Osteoblast (primary cell): ENCODE measurements at regions not wholly inside any gene's neighbourhood (a gene's known extent, or its start where the extent isn't known, plus 50 kb on each side); places are given as distances from the start of the nearest gene placed in this dataset.
A peak's percentile ranks its signal among the peaks of the same experiment; 100 is the strongest.

Source experiments
- DNase-seq: peaks from one replicate; pipeline ENCODE4 v3.0.0; 2011; ENCODE audit warnings: low spot score, mixed read lengths; ENCODE audit not compliant: insufficient read length; ENCODE audit errors: missing footprints
- H2AFZ ChIP-seq: 2 replicates; pipeline ENCODE4 v1.6.0; 2011; ENCODE audit warnings: mild to moderate bottlenecking, low read length
- H3K27ac ChIP-seq: 2 replicates; pipeline ENCODE4 v1.5.1; 2011; ENCODE audit warnings: mild to moderate bottlenecking, low read depth, low read length, moderate library complexity
- H3K27me3 ChIP-seq: 2 replicates; pipeline ENCODE4 v1.6.0; 2012; ENCODE audit warnings: mild to moderate bottlenecking, control low read depth, inconsistent platforms, low read length, moderate library complexity; ENCODE audit not compliant: insufficient read depth
- H3K36me3 ChIP-seq: 2 replicates; pipeline ENCODE4 v1.5.1; 2011; ENCODE audit warnings: mild to moderate bottlenecking, low read length, control low read depth, moderate library complexity; ENCODE audit not compliant: insufficient read depth
- H3K4me1 ChIP-seq: 2 replicates; pipeline ENCODE4 v1.5.1; 2011; ENCODE audit warnings: mild to moderate bottlenecking, low read length, control low read depth, moderate library complexity; ENCODE audit not compliant: insufficient read depth
- H3K4me2 ChIP-seq: 2 replicates; pipeline ENCODE4 v1.6.0; 2011; ENCODE audit warnings: mild to moderate bottlenecking, low read length; ENCODE audit not compliant: insufficient read depth
- H3K4me3 ChIP-seq: fragments of 200-600 bp; sonication (generic); 3 replicates; pipeline ENCODE4 v1.5.1; 2012; ENCODE audit warnings: mild to moderate bottlenecking, low read length, inconsistent platforms; ENCODE audit not compliant: insufficient read depth
- H3K79me2 ChIP-seq: 2 replicates; pipeline ENCODE4 v1.6.0; 2012; ENCODE audit warnings: mild to moderate bottlenecking, low read length, control low read depth, inconsistent platforms; ENCODE audit not compliant: insufficient read depth
- H3K9me3 ChIP-seq: 2 replicates; pipeline ENCODE4 v1.5.1; 2011; ENCODE audit warnings: low read depth, low read length, control low read depth
- H4K20me1 ChIP-seq: 2 replicates; pipeline ENCODE4 v1.6.0; 2012; ENCODE audit warnings: mild to moderate bottlenecking, low read length, control low read depth; ENCODE audit not compliant: insufficient read depth
- CTCF ChIP-seq: IDR thresholded peaks from 2 replicates; pipeline ENCODE4 v1.5.1; 2011; ENCODE audit warnings: mild to moderate bottlenecking, low read depth, low read length, moderate library complexity; ENCODE audit errors: extremely low read depth

- Histone ChIP-seq H3K79me2 (no peaks in the 10 kb centered on the region), H3K27ac (no peak overlapping the region), H4K20me1 (no peaks in the 10 kb centered on the region), H3K4me3 (no peak overlapping the region), H3K9me3 (no peaks in the 10 kb centered on the region), H3K36me3 (no peaks in the 10 kb centered on the region), H3K4me2 (no peak overlapping the region), H3K4me1 (peaks cover 11% of the 10 kb centered on the region), H2AFZ (no peak overlapping the region), H3K27me3 (no peaks in the 10 kb centered on the region)
- TF ChIP-seq CTCF: no peak
- no peak for DNase-seq
Measured at GRCh38 chr11:27196203-27196897, 155.7 kb downstream of the BBOX1 start.

GRCh38 chr11:27195837-27196202 is 155.2 kb downstream of the BBOX1 start:
- H4K20me1 ChIP-seq: no peaks in the 10 kb centered on the region
- no peaks in the 10 kb centered on the region for H3K36me3 ChIP-seq
- peaks cover 12% of the 10 kb centered on the region for H3K4me1 ChIP-seq
- H3K9me3 ChIP-seq: no peaks in the 10 kb centered on the region
- no peak overlapping the region for H3K4me2 ChIP-seq
- no peak overlapping the region for H3K27ac ChIP-seq
- no peak for TF ChIP-seq CTCF
- H3K27me3 ChIP-seq: no peaks in the 10 kb centered on the region
- DNase-seq: no peak
- no peaks in the 10 kb centered on the region for H3K79me2 ChIP-seq
- no peak overlapping the region for H2AFZ ChIP-seq
- H3K4me3 ChIP-seq: no peak overlapping the region

GRCh38 chr11:27194976-27195375 is 154.4 kb downstream of the BBOX1 start:
- no peak overlapping the region for H3K4me2 ChIP-seq
- H4K20me1 ChIP-seq: no peaks in the 10 kb centered on the region
- H3K9me3 ChIP-seq: no peaks in the 10 kb centered on the region
- peak overlapping the region; percentile 72 for H2AFZ ChIP-seq
- no peak for TF ChIP-seq CTCF
- no peak for DNase-seq
- no peaks in the 10 kb centered on the region for H3K36me3 ChIP-seq
- H3K4me1 ChIP-seq: peaks cover 12% of the 10 kb centered on the region
- no peaks in the 10 kb centered on the region for H3K27me3 ChIP-seq
- no peak overlapping the region for H3K27ac ChIP-seq
- no peak overlapping the region for H3K4me3 ChIP-seq
- no peaks in the 10 kb centered on the region for H3K79me2 ChIP-seq

- TF ChIP-seq CTCF: no peak
- Histone ChIP-seq H3K4me2 (no peak overlapping the region), H3K9me3 (no peaks in the 10 kb centered on the region), H3K4me1 (peaks cover 12% of the 10 kb centered on the region), H4K20me1 (no peaks in the 10 kb centered on the region), H3K27ac (no peak overlapping the region), H3K4me3 (no peak overlapping the region), H3K79me2 (no peaks in the 10 kb centered on the region), H3K36me3 (no peaks in the 10 kb centered on the region), H2AFZ (no peak overlapping the region), H3K27me3 (no peaks in the 10 kb centered on the region)
- no peak for DNase-seq
Measured at GRCh38 chr11:27193434-27194225, 153.0 kb downstream of the BBOX1 start.
